Kidney (tissue), 13 donors: ENCODE measurements at regions not wholly inside any gene's neighbourhood (a gene's known extent, or its start where the extent isn't known, plus 50 kb on each side); places are given as distances from the start of the nearest gene placed in this dataset.

Source experiments
- DNase-seq, 5 donors: peaks; one replicate each; pipeline ENCODE4 v3.0.0-alpha.2; 2013 to 2020
- FAIRE-seq: peaks from 2 replicates; lab custom pipeline; 2012; peaks lifted over from hg19 to GRCh38; lab: Jason Lieb, UNC
- H3K27ac ChIP-seq, 2 donors: one replicate each; pipeline ENCODE4 v1.7.0; 2013; ENCODE audit warnings: low read depth in 2 of 2, low read length in 2 of 2, inconsistent platforms in 1 of 2
- H3K27me3 ChIP-seq: one replicate; pipeline ENCODE4 v1.7.1; 2013; ENCODE audit warnings: low read length, inconsistent platforms; ENCODE audit not compliant: control insufficient read depth, insufficient read depth
- H3K36me3 ChIP-seq, 3 donors: one replicate each; pipeline versions ENCODE4 v1.7.0 to v1.7.1; 2013; ENCODE audit warnings: low read length in 3 of 3, control low read depth in 1 of 3, inconsistent platforms in 1 of 3; ENCODE audit not compliant: insufficient read depth in 3 of 3, control insufficient read depth in 2 of 3
- H3K4me1 ChIP-seq, 3 donors: one replicate each; pipeline versions ENCODE4 v1.7.0 to v1.7.1; 2013; ENCODE audit warnings: low read length in 3 of 3, inconsistent platforms in 1 of 3, low read depth in 1 of 3; ENCODE audit not compliant: control insufficient read depth in 2 of 3, insufficient read depth in 2 of 3
- H3K4me3 ChIP-seq, 3 donors: one replicate each; pipeline versions ENCODE4 v1.7.0 to v1.8.1; 2013; ENCODE audit warnings: low read length in 3 of 3, control low read depth in 1 of 3, inconsistent platforms in 1 of 3
- H3K9ac ChIP-seq, 3 donors: one replicate each; pipeline versions ENCODE4 v1.7.0 to v1.7.1; 2013; ENCODE audit warnings: low read length in 3 of 3, control low read depth in 1 of 3, inconsistent platforms in 1 of 3
- H3K9me3 ChIP-seq, 3 donors: one replicate each; pipeline versions ENCODE4 v1.7.0 to v1.7.1; 2013; ENCODE audit warnings: low read length in 3 of 3, control low read depth in 1 of 3, inconsistent platforms in 1 of 3; ENCODE audit not compliant: control insufficient read depth in 2 of 3, insufficient read depth in 1 of 3
- intact Hi-C: fragments of 100-400 bp; cut with DNase I; formaldehyde crosslinking; loops from one replicate; pipeline ENCODE4 v1.11.1; 2022
- TF ChIP-seq, protein P1 (sequence below): IDR thresholded peaks from 3 replicates; pipeline ENCODE4 v1.5.1; 2012; ENCODE audit warnings: mild to moderate bottlenecking, moderate library complexity, borderline replicate concordance; ENCODE audit not compliant: insufficient read depth; ENCODE audit errors: extremely low read depth
- donor health status: control.
- donor health status: control.
- donor health status: control.
- donor health status: control.
- donor health status: control.
- donor health status: DM: yes; HTN: yes; CAD: no.
- donor health status: Normal renal cell carcinoma (clear cell type).

DNA sequence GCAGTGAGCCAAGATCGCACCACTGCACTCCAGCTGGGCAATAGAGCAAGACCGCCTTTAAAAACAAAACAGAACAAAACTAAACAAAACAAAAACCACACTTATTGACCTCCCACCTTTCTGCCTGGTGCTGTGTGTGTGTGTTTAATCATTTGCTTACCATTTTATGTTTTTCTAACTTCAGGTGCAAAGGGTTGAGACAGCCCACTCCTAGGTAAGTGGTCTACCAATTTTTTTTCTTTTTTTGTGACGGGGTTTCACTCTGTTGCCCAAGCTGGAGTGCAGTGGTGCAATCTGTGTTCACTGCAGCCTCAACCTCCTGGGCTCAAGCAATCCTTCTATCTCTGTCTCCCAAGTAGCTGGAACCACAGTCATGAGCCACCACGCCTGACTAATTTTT, 65.8 kb downstream of the SALL1 start:
- Histone ChIP-seq H3K4me3 (peak overlapping the region in 1 of 3 donors; percentile 3), H3K9me3 (no peaks in the 10 kb centered on the region), H3K9ac (no peak overlapping the region), H3K36me3 (no peaks in the 10 kb centered on the region), H3K27ac (no peak overlapping the region), H3K4me1 (no peaks in the 10 kb centered on the region), H3K27me3 (no peaks in the 10 kb centered on the region)
- intact Hi-C loops = no loop called here
- TF ChIP-seq, protein P1, sequence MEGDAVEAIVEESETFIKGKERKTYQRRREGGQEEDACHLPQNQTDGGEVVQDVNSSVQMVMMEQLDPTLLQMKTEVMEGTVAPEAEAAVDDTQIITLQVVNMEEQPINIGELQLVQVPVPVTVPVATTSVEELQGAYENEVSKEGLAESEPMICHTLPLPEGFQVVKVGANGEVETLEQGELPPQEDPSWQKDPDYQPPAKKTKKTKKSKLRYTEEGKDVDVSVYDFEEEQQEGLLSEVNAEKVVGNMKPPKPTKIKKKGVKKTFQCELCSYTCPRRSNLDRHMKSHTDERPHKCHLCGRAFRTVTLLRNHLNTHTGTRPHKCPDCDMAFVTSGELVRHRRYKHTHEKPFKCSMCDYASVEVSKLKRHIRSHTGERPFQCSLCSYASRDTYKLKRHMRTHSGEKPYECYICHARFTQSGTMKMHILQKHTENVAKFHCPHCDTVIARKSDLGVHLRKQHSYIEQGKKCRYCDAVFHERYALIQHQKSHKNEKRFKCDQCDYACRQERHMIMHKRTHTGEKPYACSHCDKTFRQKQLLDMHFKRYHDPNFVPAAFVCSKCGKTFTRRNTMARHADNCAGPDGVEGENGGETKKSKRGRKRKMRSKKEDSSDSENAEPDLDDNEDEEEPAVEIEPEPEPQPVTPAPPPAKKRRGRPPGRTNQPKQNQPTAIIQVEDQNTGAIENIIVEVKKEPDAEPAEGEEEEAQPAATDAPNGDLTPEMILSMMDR = no peak
- DNase-seq = peak in 3 of 5 donors; percentile 15 to 33 (median 25)
- FAIRE-seq = no peak

- TF ChIP-seq, protein P1 = no peak
- Histone ChIP-seq H3K36me3 (no peaks in the 10 kb centered on the region), H3K27me3 (no peaks in the 10 kb centered on the region), H3K27ac (no peak overlapping the region), H3K9me3 (no peaks in the 10 kb centered on the region), H3K4me1 (no peaks in the 10 kb centered on the region), H3K9ac (no peak overlapping the region), H3K4me3 (no peak overlapping the region)
- intact Hi-C loops = no loop called here
- FAIRE-seq (no peak), DNase-seq (no peak)
Measured at GRCh38 chr16:51084074-51084928, 66.8 kb downstream of the SALL1 start.

DNA sequence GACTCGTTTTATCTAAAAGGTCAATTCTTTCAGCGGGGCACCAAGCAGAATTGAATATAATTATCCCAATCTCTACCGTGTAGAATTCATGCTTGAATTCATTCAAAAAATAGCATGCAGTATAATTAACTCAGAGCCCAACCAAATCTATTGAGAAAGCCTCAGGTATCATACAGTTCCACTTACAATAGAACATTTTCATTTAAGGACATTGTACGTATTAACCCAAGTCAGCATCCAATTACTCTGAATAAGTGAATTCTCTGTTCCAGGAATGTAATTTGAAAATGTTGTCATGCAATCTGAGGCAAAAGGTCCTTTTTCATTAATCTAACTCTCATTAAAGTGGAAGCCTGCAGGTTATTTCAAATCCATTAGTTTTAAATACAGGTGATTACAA, 78.5 kb downstream of the SALL1 start:
- intact Hi-C loops = no loop called here
- TF ChIP-seq, protein P1 = no peak
- Histone ChIP-seq H3K27ac (no peak overlapping the region), H3K27me3 (no peaks in the 10 kb centered on the region), H3K4me3 (no peak overlapping the region), H3K4me1 (no peaks in the 10 kb centered on the region), H3K9ac (no peak overlapping the region), H3K36me3 (no peaks in the 10 kb centered on the region), H3K9me3 (no peaks in the 10 kb centered on the region)
- DNase-seq (no peak), FAIRE-seq (no peak)
